ENCODE measurements at regions not wholly inside any gene's neighbourhood (a gene's known extent, or its start where the extent isn't known, plus 50 kb on each side); places are given as distances from the start of the nearest gene placed in this dataset.
A peak's percentile ranks its signal among the peaks of the same experiment; 100 is the strongest.

GRCh38 chr1:195766709-195767108 lies 841.5 kb downstream of the KCNT2 start:
- Histone ChIP-seq H3K27me3 (no peaks in the 10 kb centered on the region), H3K9me3 (no peaks in the 10 kb centered on the region), H3K36me3 (no peaks in the 10 kb centered on the region), H3K4me3 (no peak overlapping the region), H3K27ac (no peak overlapping the region), H3K4me1 (no peaks in the 10 kb centered on the region)
- ATAC-seq = no peak
- DNase-seq = no peak
- TF ChIP-seq CTCF (IDR thresholded peaks at IDR 0.05) = no peak
- intact Hi-C loops (cut with DNase I) = no loop called here

- no peaks in the 10 kb centered on the region for H3K27me3 ChIP-seq
- ATAC-seq (no peak), DNase-seq (no peak)
- no peaks in the 10 kb centered on the region for H3K36me3 ChIP-seq
- H3K9me3 ChIP-seq = no peaks in the 10 kb centered on the region
- no peak overlapping the region for H3K4me3 ChIP-seq
- intact Hi-C loops (cut with DNase I) = no loop called here
- H3K4me1 ChIP-seq = no peaks in the 10 kb centered on the region
- no peak for TF ChIP-seq CTCF (IDR thresholded peaks at IDR 0.05)
- no peak overlapping the region for H3K27ac ChIP-seq
These were observed 843.1 kb downstream of the KCNT2 start for GRCh38 chr1:195765099-195765498.

GRCh38 chr1:195763907-195764374 lies 844.3 kb downstream of the KCNT2 start:
- no peak for ATAC-seq
- DNase-seq = no peak

GRCh38 chr1:195763146-195763906 lies 844.9 kb downstream of the KCNT2 start:
- peak in 1 of 4 donors; percentile 70 for DNase-seq
- intact Hi-C loops (cut with DNase I) = no loop called here
- ATAC-seq = no peak

More at GRCh38 chr1:195763907-195764374, 844.3 kb downstream of the KCNT2 start:
- intact Hi-C loops (cut with DNase I) = no loop called here
- no peak overlapping the region for H3K4me3 ChIP-seq
- H3K4me1 ChIP-seq = no peaks in the 10 kb centered on the region
- no peak overlapping the region for H3K27ac ChIP-seq
- no peak for TF ChIP-seq CTCF (IDR thresholded peaks at IDR 0.05)
- no peaks in the 10 kb centered on the region for H3K27me3 ChIP-seq
- H3K36me3 ChIP-seq = no peaks in the 10 kb centered on the region
- H3K9me3 ChIP-seq = no peaks in the 10 kb centered on the region

More at GRCh38 chr1:195763146-195763906, 844.9 kb downstream of the KCNT2 start:
- H3K36me3 ChIP-seq = no peaks in the 10 kb centered on the region
- H3K9me3 ChIP-seq = no peaks in the 10 kb centered on the region
- TF ChIP-seq CTCF (IDR thresholded peaks at IDR 0.05) = no peak
- H3K27me3 ChIP-seq = no peaks in the 10 kb centered on the region
- no peak overlapping the region for H3K4me3 ChIP-seq
- no peaks in the 10 kb centered on the region for H3K4me1 ChIP-seq
- H3K27ac ChIP-seq = no peak overlapping the region

All from left lung (tissue), 4 donors.